Adrenal gland (tissue), 9 donors: ENCODE measurements at regions not wholly inside any gene's neighbourhood (a gene's known extent, or its start where the extent isn't known, plus 50 kb on each side); places are given as distances from the start of the nearest gene placed in this dataset.

Experiments used
- DNase-seq, 7 donors: peaks; one replicate each; pipeline ENCODE4 v3.0.0-alpha.2; 2019 to 2020
- H3K27ac ChIP-seq, 5 donors: fragments of 200-600 bp; sonication (generic) in 4 of 5; 1 replicate in 3 of 5; 2 replicates in 2 of 5; pipeline versions ENCODE4 v1.5.1 to v1.8.0; 2016 to 2020; ENCODE audit warnings: mild to moderate bottlenecking in 1 of 5
- H3K27me3 ChIP-seq: fragments of 200-600 bp; 2 replicates; pipeline ENCODE4 v1.8.0; 2021
- H3K36me3 ChIP-seq, 2 donors: fragments of 200-600 bp; replicated peaks in 1 of 2; 1 replicate in 1 of 2; 2 replicates in 1 of 2; pipeline versions ENCODE4 v1.5.1 to v1.8.0; 2018 to 2022
- H3K4me1 ChIP-seq, 2 donors: fragments of 200-600 bp; replicated peaks in 1 of 2; 1 replicate in 1 of 2; 2 replicates in 1 of 2; pipeline versions ENCODE4 v1.5.1 to v1.8.0; 2018 to 2021
- H3K4me3 ChIP-seq, 4 donors: fragments of 200-600 bp; sonication (generic) in 3 of 4; one replicate each; pipeline ENCODE4 v1.5.1; 2016 to 2018
- H3K9me3 ChIP-seq, 3 donors: fragments of 200-600 bp; sonication (generic) in 1 of 3; replicated peaks in 1 of 3; 1 replicate in 2 of 3; 2 replicates in 1 of 3; pipeline versions ENCODE4 v1.5.1 to v1.8.0; 2016 to 2021
- POLR2A ChIP-seq, 2 donors: fragments of 450-650 bp; IDR thresholded peaks; one replicate each; pipeline ENCODE4 v1.6.1; 2017; ENCODE audit warnings: antibody characterized with exemption in 2 of 2, mild to moderate bottlenecking in 2 of 2, moderate library complexity in 1 of 2
- WGBS, 4 donors: extraction: QIAGEN DNeasy Blood & Tissue Kit in 2 of 4; methylation state at CpG; one replicate each; pipeline versions ENCODE4 v1.1.5 to v1.1.7; 2013 to 2017; 5-methylcytosine and 5-hydroxymethylcytosine counted together
- intact Hi-C, 2 donors: fragments of 100-400 bp; cut with DNase I; formaldehyde crosslinking; loops; one replicate each; pipeline versions ENCODE4 v1.14.1 to v1.15.0; 2022 to 2023
- TF ChIP-seq, protein P1 (sequence below), 6 experiments: fragments of 450-650 bp in 4 of 6; fragments of 200-600 bp in 2 of 6; sonication (generic) in 1 of 6; IDR thresholded peaks; 1 replicate in 5 of 6; 2 replicates in 1 of 6; pipeline versions ENCODE4 v1.5.1 to v1.8.0; 2016 to 2021; ENCODE audit warnings: antibody characterized with exemption in 6 of 6, mild to moderate bottlenecking in 2 of 6, moderate library complexity in 1 of 6
- donor health status: healthy with polysubstance abuse.
- donor health status: Bipolar disorder and iron deficiency.
- donor health status: DM: yes; HTN: yes; CAD: no.
- donor health status: DM: no; HTN: no; CAD: no.
- donor health status: DM: no; HTN: no; CAD: no.

DNA sequence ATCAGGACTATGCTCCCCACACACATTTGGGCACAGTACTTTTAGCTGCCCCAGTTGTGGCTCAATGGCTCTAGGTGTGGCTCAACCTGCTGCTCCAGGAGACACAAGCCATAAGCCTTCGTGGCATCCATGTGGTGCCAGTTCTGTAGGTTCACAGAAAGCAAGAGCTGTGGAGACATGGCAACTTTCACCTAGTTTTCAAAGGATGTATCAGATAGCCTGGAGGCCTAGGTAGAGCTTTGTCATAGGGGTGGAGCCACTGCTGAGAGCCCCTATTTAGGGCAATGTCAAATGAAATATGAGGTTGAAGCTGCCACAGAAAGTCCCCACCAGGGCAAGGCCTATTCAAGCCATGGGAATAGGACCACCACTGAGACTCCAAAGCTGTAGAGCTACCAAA lies 210.5 kb downstream of the LMO4 start:
- peaks cover 0 to 5% of the 10 kb centered on the region in 2 donors for H3K4me1 ChIP-seq
- 72 to 100% (median 91%) methylated on average over 1 of the region's 1 CpG for WGBS, 4 donors
- intact Hi-C loops = no loop called here
- H3K9me3 ChIP-seq = peaks cover 0 to 9% (median 0%) of the 10 kb centered on the region in 3 donors
- H3K4me3 ChIP-seq = no peak overlapping the region
- no peak overlapping the region for H3K27ac ChIP-seq
- H3K27me3 ChIP-seq = peaks cover 2% of the 10 kb centered on the region
- TF ChIP-seq, protein P1, sequence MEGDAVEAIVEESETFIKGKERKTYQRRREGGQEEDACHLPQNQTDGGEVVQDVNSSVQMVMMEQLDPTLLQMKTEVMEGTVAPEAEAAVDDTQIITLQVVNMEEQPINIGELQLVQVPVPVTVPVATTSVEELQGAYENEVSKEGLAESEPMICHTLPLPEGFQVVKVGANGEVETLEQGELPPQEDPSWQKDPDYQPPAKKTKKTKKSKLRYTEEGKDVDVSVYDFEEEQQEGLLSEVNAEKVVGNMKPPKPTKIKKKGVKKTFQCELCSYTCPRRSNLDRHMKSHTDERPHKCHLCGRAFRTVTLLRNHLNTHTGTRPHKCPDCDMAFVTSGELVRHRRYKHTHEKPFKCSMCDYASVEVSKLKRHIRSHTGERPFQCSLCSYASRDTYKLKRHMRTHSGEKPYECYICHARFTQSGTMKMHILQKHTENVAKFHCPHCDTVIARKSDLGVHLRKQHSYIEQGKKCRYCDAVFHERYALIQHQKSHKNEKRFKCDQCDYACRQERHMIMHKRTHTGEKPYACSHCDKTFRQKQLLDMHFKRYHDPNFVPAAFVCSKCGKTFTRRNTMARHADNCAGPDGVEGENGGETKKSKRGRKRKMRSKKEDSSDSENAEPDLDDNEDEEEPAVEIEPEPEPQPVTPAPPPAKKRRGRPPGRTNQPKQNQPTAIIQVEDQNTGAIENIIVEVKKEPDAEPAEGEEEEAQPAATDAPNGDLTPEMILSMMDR (IDR thresholded peaks at IDR 0.05) = no peak
- TF ChIP-seq POLR2A (IDR thresholded peaks at IDR 0.05) = no peak
- no peaks in the 10 kb centered on the region for H3K36me3 ChIP-seq
- DNase-seq = no peak

DNA sequence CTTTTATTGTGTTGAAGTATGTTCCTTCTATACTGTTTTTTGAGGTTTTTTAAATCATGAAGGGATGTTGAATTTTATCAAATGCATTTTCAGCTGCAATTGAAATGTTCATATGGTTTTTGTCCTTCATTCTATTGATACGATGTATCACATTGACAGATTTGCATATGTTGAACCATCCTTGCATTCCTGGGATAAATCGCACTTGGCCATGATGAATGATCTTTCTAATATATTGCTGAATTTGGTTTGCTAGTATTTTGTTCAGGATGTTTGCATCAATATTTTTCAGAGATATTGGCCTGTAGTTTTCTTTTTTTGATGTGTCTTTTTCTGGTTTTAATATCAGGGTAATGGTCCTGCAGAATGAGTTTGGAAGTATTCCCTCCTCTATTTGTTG lies 214.0 kb downstream of the LMO4 start:
- H3K9me3 ChIP-seq = peaks cover 0 to 9% (median 0%) of the 10 kb centered on the region in 3 donors
- no peak for DNase-seq
- TF ChIP-seq, protein P1 (IDR thresholded peaks at IDR 0.05) = no peak
- TF ChIP-seq POLR2A (IDR thresholded peaks at IDR 0.05) = no peak
- no peaks in the 10 kb centered on the region for H3K4me1 ChIP-seq
- WGBS, 4 donors = 87 to 96% (median 94%) methylated on average over 2 of the region's 2 CpGs
- intact Hi-C loops = no loop called here
- no peaks in the 10 kb centered on the region for H3K36me3 ChIP-seq
- H3K27ac ChIP-seq = no peak overlapping the region
- H3K27me3 ChIP-seq = peaks cover 2% of the 10 kb centered on the region
- no peak overlapping the region for H3K4me3 ChIP-seq

DNA sequence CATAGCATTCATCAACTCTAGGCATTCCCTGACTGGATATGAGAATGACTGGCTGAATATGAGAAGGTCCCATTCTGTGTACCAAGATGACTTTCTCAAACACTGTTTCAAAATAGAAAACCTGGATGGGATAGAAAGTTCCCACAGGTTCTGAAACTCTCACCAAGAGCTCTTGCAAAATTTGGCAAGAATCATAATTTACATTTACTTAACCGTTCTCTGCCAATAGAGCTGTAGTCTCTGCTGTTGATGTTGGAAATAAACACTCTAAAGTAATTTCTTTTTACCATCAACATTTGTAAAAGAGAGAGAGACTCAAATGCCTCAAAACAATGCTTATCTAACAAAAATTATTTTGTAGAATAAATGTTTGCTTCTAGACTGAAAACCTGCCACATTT lies 221.1 kb downstream of the LMO4 start:
- no peak for TF ChIP-seq POLR2A (IDR thresholded peaks at IDR 0.05)
- TF ChIP-seq, protein P1 (IDR thresholded peaks at IDR 0.05) = no peak
- intact Hi-C loops = no loop called here
- no peak for DNase-seq
- no peaks in the 10 kb centered on the region for H3K27me3 ChIP-seq
- no peak overlapping the region for H3K4me3 ChIP-seq
- H3K9me3 ChIP-seq = no peaks in the 10 kb centered on the region
- 55 to 83% (median 72%) methylated on average over 1 of the region's 1 CpG for WGBS, 4 donors
- H3K27ac ChIP-seq = no peak overlapping the region
- H3K36me3 ChIP-seq = no peaks in the 10 kb centered on the region
- no peaks in the 10 kb centered on the region for H3K4me1 ChIP-seq

DNA sequence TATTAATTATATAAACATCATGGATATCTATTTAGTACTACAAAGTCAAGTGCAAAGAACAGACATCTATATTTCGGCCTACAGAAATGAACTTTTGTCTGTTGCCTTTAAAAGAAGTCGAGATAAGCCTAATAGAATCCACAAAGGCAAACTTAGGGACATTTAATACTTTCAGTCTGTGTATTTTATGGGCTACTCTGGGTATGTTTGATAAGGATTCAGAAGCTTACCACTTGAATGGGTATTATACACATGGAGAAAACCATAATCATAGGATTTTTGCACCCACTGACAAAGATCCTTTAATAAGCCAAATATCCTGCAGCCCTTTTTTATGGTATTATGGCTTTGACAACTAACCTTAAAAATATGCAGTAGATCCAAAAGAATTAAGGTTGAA lies 224.8 kb downstream of the LMO4 start:
- Histone ChIP-seq H3K4me1 (no peaks in the 10 kb centered on the region), H3K4me3 (no peak overlapping the region), H3K27ac (no peak overlapping the region), H3K36me3 (no peaks in the 10 kb centered on the region), H3K27me3 (no peaks in the 10 kb centered on the region), H3K9me3 (no peaks in the 10 kb centered on the region)
- 86 to 91% (median 88%) methylated on average over 2 of the region's 2 CpGs for WGBS, 4 donors
- DNase-seq = no peak
- TF ChIP-seq, protein P1 (IDR thresholded peaks at IDR 0.05) = no peak
- TF ChIP-seq POLR2A (IDR thresholded peaks at IDR 0.05) = no peak
- intact Hi-C loops = no loop called here
